ENCODE measurements at regions not wholly inside any gene's neighbourhood (a gene's known extent, or its start where the extent isn't known, plus 50 kb on each side); places are given as distances from the start of the nearest gene placed in this dataset.
"Not testable (repeated sequence)": the region's sequence is repeated elsewhere in the genome, so short reads cannot be mapped to it uniquely, and the experiment has no call there.

DNA sequence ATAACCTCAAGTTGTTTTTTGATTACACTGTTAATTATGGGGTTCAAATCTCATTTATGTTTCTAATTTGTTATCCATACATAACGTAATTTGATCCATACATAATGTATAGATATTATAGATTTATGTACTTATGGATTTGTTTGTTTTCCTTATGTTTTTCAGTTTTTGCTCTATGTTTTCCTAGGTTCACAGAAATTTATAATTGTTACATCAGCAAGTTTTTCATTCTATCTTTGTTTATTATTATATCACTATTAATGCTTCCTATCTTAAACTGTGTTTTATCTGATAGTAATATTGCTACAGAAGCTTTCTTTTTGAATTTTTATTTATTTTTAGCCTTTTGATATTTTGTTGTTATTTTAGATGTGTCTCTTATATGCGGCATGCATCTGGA is 194.3 kb upstream of the SOX21 start:
- DNase-seq (ENCODE audit: low spot score), result no peak

DNA sequence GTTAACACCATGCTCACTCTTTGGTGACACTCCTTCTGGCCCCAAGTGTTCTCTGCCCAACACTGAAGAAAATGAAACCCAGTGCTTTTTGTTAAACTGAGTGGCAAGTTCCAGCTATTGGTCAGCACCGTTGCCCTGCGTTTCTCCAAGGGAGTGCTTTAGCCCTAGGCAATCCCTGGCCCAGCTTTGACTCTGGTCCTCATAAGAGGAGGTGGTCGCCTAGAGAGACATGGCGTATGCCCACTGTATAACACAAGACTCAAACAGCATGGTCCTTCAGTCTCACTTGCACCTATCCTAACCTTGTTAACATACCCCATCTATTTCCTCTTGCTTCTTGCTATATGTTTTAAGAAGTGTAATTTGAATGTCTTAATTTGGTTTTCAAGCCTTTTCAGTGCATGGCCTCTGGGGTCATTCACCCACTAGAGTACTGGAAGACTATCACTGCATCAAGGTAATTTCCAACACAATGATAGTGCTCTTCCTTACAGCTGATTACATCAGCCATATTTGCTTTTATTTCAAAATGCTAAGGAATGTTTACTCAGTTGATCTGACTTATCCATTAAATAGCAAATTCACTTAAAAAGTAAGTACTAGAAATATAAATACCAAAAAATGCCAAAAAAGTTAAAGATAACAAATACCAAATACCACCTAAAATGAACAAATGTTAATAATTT is 190.5 kb upstream of the SOX21 start:
- no peak for DNase-seq (ENCODE audit: low spot score)

DNA sequence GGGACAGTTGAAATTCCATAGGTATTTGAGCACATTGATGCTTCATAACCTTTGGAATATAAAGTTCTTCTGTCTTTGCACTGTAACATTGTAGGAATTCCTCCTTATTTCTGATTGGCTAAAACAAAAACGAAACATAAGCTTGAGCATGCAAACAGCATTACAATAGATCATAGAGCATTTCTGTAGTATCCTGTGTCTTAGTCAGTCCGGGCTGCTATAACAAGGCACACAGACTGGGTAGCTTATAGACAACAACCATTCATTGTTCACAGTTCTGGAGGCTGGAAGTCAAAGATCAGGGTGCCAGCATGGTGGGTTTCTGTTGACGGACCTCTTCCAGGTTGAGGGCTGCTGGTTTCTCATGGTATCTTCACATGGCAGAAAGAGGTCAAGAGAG is 188.7 kb upstream of the SOX21 start:
- no peak for DNase-seq (ENCODE audit: low spot score)

DNA sequence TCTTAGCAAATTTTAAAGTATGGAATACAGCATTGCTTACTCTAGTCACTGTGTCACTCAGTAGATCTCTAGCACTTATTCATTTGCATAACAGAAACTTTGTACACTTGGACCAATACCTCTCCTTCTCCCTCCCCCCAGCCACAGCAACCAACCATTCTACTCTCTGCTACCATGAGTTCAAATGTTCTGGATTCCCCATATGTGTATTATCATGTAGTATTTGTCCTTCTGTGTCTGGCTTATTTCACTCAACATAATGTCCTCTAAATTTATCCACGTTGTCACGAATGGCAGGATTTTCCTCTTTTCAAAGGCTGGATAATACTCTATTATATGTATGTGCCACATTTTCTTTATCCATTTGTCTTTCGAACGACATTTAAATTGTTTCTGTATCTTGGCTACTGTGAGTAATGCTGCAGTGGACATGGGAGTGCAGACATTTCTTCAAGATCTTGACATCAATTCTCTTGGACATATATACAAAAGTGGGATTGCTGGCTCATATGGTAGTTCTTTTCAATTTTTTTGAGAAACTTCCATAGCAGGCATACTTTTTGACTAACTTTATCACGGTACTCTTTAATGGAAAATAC is 184.5 kb upstream of the SOX21 start:
- no peak for DNase-seq (ENCODE audit: low spot score)

DNA sequence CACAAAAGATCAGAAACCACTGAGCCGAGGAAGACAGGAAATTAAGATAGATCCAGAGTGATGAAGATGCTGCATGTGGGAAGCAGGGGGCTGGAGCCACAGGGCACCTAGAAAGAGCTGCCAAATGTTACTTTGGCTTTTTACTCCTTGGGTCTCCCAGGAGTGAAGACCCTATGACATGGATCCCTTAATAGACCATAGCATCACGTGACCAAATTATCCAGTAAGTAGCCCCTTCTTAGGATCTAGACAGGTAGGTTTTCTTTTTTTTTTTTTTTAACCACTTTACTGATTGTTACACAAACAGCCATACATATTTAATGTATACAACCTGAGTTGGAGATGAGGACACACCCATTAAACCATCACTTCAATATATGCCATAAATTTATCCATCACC is 183.9 kb upstream of the SOX21 start:
- DNase-seq (ENCODE audit: low spot score), result no peak

DNA sequence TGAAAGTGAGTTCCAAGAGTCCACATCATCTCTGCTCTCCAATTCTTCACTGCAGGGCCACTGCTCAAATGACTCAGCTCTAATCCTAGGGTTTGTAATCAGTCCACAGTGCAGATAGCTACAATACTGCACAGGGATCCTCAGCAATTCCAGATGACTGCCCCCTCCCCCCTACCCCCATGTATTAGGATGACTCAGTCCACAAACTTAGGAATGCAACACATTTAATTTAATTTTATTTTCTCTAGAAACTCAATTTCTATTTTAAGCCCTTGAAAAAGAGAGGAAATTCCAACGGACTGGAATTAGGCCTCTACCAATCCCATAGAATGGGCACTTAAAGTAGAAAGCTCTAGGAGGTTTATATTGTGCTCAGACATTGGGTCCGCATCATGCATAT is 173.8 kb upstream of the SOX21 start:
- DNase-seq (ENCODE audit: low spot score), result no peak

DNA sequence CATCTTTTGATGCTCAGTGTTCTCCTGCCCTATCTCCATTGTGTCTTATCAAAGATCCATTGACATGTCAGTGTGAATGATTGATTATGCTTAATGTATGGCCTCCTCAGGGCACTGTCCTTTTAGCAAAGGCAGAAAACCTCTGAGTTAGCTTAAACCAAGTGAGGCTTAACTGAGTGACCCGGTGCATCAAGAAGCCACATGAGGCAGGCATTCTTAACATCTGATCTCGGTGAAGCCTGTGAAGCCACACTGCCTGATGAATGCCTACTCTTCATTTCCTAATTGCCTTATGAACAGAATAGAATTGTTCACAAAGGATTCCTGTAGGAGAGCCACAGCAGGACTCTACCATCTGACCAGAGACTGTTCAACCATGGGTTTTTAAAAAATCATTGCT is 168.1 kb upstream of the SOX21 start:
- no peak for DNase-seq (ENCODE audit: low spot score)

DNA sequence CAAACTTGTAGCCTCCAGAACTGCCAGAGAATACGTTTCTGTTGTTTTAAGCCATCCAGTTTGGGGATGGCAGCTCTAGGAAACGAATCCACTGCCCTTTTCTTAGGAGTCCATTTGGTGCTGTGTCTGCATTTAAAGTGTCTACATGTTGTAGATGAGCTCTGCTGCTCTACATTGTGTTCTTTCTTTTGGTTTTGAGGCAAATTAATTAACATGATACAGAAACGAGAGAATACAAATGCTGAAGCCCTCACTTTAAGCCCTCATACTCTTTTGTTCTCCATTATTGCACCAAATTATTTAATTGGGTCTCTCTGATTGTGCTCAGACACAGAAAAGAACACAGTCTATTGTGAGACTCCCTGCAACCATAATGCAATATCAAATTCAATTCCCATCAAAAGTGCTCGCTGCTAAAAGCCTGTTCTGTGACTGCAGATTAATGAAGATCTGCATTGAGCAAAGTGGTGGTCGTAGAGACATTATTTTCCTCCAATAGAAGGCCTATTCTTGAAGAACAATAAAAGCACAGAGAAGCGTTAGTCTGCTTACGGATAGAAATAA is 166.3 kb upstream of the SOX21 start:
- DNase-seq (ENCODE audit: low spot score), result no peak

DNA sequence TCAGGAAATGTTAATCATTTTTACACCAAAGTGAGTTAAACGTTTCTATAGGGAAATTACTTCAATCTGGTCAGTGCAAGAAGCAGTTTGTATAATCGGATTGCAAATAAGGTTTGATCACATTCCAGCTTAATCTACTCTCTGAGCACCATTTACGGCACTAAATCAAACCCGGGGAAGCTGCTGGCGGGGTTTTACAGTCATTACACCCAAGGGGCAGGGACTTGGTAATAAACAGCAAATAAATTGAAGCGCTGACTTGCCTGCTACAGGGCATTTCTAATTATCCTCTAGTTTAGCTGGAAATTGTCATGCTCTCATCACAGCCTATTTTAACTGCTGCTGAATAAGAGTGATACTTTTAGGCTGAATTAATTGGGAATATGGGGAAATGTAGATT is 152.1 kb upstream of the SOX21 start:
- DNase-seq (ENCODE audit: low spot score), result no peak

DNA sequence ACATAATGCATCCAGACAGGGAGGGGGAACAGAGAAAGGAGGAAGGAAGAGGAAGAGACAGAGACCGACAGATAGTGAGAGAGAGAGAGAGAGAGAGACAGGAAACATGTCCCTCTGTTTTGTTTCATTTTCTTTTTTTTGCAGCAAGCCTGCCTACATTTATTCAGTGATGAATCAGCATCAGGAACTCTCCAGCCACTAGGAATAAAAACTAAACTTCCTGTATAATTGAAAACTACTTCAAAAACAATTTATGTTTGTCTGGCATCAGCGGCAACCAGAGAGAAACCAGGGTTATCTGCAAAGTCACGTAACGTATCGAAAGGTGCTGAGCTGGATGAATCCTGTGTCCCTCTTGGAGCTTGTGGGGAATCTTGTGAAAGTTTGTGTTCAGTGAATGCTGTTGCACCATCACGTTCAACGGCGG is 148.6 kb upstream of the SOX21 start:
- peak; percentile 11 for DNase-seq (ENCODE audit: low spot score)

DNA sequence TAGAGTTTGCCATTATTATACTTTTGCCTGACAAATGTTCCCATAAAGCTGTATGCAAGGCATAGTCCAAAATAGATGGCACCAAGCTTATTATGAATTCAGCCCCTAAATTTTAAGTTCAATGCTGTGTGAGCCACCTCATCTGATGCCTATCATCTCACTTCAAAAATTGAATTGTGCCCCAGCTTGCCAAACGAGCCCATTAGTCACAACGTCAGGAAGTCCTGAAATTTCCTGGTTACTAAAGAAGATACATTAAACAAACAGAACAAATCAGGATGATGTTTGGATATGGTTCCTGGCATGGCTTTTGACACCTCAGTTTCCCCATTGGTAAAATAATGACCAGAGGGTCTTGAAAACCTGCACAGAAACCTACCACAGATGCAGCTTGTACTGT is 147.5 kb upstream of the SOX21 start:
- DNase-seq (ENCODE audit: low spot score), result no peak

DNA sequence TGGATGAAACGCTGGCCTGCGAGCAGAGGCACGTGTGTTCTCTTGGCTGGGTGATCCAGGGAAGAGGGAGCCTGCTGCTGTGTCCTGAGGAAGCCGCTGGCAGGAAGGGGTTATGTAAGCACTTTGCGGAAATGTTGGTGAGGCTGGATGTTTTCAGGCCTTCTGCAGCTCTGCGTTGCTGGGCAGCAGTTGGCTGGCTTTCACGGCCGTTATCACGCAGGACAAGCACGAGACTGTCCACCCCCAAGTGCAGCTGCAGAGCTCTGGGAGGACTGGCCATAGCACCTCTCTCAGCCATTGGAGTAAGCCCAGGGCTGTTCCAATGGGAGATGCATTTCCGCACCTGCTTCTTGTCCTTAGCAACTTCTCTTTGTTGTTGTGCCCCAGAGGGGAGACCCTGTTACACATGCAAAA is 146.9 kb upstream of the SOX21 start:
- no peak for DNase-seq (ENCODE audit: low spot score)

DNA sequence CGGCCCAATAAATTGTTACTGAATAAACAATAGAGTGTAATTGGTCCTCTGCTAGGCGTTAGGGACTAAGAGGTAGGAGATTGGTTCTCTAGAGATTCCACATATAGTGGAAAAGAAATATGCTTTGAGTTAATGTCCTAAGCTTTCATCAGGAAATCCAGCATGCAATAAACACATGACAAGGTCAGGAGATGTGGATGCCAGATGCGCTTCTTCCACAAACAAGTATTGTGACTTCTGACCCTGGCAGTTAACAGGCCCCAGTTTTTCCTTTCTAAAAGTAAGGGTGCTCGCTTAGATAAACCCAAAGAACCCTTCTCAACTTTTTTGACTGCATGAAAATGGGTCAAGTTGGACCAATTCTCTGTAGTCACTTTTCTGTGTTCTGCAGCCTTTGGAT is 146.5 kb upstream of the SOX21 start:
- no peak for DNase-seq (ENCODE audit: low spot score)

DNA sequence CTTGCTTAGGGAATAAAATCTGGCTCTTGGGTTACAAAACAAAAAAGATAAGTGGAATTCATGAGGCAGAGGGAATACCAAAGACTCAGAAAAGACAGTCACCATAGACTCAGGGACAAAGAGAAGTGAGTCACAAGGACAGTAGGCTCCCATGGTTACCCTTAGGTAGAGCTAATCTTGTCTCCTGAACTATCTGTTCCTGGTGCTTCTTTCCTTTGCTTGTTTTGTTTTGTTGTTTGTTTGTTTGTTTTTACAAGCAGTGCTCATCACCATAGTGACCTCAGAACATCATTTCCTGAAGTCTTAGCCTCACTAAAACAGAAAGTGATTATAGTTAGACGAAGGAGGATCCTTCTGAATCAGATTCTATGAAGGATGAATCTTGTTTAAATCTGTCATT is 142.3 kb upstream of the SOX21 start:
- DNase-seq (ENCODE audit: low spot score), result no peak

DNA sequence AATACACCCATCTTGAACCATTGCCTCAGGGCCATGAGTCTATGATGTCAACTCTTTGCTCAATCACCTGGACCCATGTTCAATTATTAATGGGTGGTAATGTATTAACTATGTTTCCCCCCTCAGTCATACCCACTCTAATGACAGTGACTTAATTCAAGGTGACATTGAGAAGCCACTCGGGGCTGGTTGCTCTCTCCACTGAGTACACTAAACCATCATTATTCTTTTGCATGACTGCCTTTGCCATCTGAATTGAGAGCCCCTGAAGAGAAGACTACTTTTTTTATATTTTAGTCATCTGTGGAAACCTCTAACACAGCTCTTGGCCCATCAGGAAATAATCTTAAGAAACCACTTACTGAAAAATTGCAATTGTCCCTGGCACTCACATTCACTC is 139.2 kb upstream of the SOX21 start:
- no peak for DNase-seq (ENCODE audit: low spot score)

DNA sequence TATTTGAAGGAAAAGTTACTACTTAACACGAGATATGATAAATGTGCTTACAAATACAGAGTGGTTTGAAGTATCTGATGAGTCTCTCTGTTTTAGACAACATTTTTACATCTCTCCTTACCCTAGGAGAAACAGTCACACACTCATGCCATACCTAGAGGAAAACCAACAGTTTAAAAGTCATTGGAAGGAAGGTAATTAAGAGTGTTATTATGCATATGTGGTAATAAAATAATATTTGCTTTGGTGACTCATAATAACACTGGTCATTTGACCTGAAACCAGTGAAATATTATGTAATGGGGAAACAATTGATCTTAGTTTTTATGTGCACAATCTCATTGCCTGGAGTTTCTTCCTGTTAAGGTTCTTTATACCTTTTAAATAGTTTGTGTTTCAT is 136.9 kb upstream of the SOX21 start:
- DNase-seq (ENCODE audit: low spot score), result peak; percentile 65

DNA sequence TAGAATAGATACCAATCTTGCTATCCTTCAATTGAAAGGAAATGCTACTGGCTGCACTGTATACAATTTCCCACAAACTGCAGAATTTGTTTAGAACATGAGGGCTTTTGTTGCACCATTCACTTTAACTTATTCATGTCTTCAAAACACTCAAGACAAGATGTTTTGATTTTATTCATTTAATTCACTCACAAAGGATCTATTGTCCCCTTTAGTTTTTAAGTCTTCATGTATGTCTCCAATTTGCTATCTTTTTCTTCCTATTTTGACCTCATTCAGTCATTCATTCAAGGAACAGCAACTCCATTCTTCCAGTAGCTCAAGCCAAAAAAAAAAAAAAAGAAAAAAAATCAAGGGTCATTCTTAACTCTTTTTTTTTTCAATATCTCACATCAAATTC is 130.6 kb upstream of the SOX21 start:
- DNase-seq (ENCODE audit: low spot score), result no peak

DNA sequence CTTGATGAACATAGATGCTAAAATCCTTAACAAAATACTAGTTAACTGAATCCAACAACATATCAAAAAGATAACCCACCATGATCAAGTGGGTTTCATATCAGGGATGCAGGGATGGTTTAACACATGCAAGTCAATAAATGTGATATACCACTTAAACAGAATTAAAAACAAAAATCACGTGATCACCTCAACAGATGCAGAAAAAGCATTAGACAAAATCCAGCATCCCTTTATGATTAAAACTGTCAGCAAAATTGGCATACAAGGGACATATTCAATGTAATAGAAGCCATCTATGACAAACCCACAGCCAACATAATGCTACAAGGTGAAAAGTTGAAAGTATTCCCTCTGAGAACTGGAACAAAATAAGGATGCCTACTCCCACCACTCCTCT is 124.7 kb upstream of the SOX21 start:
- DNase-seq (ENCODE audit: low spot score), result not testable (repeated sequence)

DNA sequence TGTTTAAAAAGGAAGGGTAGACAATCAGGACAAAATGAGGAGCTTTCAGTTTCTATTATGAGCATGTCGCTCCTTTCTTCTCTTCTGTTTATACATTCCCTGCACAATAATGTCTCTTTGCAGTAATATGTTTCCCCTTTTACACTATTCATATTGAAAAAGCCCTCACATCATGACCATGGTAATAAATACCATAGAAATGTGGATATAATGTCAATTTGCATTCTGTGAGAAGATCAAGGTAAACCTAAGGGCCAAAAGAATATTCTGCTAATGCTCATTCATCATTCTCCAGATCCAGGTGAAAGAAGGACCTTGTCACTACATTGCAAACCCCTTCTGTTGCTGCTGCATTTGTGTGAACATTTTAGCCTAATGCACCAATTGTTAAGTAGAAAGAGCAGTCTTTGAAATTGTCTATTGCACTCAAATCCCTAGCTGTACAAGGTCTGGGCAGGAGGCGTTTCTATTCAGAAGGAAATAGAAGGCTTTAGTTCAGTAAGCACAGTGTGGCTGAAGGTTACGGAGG is 117.6 kb upstream of the SOX21 start:
- no peak for DNase-seq (ENCODE audit: low spot score)

DNA sequence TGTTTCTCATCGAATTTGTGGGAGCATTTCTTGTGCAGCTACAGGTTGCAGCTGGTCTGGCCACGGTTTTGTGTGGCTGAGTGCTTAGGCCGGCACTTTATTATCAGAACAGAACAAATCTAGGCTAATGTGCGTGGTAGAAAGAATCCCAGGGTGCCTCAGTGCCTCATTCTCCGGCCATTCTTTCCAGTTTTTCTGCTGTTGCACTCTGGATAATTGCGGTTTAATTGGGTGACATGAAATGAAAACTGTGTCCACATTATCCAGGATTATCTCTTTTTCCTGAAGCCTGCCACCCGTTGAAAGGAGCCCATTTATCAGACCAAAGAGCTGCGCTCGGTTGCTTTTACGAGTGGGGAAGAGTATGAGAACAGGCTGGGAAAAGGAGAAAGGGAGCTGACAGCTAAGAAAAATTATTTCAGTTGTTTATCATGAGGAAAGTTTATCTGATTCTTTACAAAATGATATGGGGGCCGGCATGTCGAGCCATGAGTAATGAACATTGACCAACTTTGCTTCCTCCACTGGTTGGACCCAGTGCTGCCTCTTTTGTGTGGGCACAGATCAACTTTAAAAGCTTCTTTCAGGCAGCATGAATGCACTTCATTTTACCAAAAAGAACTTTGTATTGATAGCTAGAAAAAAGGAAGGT is 117.0 kb upstream of the SOX21 start:
- DNase-seq (ENCODE audit: low spot score), result no peak

DNA sequence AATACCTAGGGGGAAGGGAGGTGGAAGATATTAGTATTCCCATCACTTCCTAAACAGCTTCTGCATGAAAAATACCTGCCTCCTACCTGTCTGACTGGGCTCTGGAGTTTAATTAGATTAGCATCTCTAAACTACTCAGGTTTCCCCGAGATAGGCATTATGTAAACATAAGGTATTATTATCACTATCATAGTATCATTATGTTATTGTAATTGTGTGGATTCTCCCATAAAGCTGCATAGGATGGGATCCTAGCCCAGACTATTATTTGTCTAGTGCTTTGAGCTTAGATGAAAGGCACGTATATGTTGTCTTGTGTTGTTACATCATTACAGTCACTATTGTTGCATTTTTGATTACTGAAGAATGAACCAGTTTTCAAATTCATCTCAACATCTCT is 115.2 kb upstream of the SOX21 start:
- no peak for DNase-seq (ENCODE audit: low spot score)

DNA sequence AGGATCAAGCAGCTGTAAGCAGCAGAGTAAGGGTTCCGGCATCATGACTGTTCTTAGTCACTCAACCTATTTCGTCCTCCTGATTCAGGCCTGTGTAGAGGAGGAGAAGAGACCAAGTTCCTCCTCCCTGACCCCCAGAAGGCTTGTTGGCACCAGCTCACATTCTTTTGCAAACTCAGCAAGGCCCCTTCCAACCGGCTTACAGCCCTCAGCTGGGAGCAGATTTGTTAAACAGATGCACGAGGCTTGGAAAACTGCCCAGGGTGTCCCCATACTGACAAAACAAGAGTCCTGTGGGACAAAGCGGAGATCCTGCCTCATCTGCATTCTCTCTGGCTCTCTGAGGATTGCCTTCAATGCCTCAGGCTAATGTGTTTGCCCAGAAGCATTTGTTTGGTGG is 113.2 kb upstream of the SOX21 start:
- DNase-seq (ENCODE audit: low spot score), result no peak

DNA sequence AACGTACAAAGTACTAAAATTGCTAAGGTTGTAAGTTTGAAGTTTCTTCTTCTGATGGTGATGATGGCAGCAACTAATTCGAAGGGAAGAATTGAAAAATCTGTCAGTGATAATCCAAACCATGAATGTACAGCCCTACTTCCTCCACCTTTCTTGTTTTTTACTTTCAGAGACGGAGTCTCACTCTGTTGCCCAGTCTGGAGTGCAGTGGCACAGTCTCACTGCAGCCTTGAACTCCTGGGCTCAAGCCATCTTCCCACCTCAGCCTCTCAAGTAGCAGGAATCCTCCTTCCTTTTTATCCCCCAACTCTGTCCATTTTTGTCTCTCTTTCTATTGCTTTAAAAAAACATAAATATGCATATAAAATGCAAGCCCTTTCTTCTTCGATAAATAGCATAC is 112.3 kb upstream of the SOX21 start:
- no peak for DNase-seq (ENCODE audit: low spot score)
